Upper lobe of left lung (tissue), 4 donors: ENCODE measurements at regions not wholly inside any gene's neighbourhood (a gene's known extent, or its start where the extent isn't known, plus 50 kb on each side); places are given as distances from the start of the nearest gene placed in this dataset.

Experiments
- POLR2A ChIP-seq, 4 donors: fragments of 450-650 bp; IDR thresholded peaks; one replicate each; pipeline ENCODE4 v1.5.1; 2016 to 2017; ENCODE audit warnings: antibody characterized with exemption in 4 of 4, mild to moderate bottlenecking in 2 of 4
- TF ChIP-seq, protein P1 (sequence below), 6 experiments: fragments of 450-650 bp in 4 of 6; fragments of 200-600 bp in 2 of 6; sonication (generic) in 2 of 6; IDR thresholded peaks; one replicate each; pipeline ENCODE4 v1.5.1; 2016 to 2019; ENCODE audit warnings: antibody characterized with exemption in 6 of 6

- TF ChIP-seq, protein P1, sequence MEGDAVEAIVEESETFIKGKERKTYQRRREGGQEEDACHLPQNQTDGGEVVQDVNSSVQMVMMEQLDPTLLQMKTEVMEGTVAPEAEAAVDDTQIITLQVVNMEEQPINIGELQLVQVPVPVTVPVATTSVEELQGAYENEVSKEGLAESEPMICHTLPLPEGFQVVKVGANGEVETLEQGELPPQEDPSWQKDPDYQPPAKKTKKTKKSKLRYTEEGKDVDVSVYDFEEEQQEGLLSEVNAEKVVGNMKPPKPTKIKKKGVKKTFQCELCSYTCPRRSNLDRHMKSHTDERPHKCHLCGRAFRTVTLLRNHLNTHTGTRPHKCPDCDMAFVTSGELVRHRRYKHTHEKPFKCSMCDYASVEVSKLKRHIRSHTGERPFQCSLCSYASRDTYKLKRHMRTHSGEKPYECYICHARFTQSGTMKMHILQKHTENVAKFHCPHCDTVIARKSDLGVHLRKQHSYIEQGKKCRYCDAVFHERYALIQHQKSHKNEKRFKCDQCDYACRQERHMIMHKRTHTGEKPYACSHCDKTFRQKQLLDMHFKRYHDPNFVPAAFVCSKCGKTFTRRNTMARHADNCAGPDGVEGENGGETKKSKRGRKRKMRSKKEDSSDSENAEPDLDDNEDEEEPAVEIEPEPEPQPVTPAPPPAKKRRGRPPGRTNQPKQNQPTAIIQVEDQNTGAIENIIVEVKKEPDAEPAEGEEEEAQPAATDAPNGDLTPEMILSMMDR (IDR thresholded peaks at IDR 0.05) = no peak
- no peak for TF ChIP-seq POLR2A (IDR thresholded peaks at IDR 0.05)
Observed at GRCh38 chrX:69107747-69108401, 57.4 kb downstream of the PJA1 start.
